HEK293T (cell line): ENCODE measurements at regions not wholly inside any gene's neighbourhood (a gene's known extent, or its start where the extent isn't known, plus 50 kb on each side); places are given as distances from the start of the nearest gene placed in this dataset.

Source experiments
- CTCF ChIA-PET: fragments of 350-600 bp; formaldehyde crosslinking; extraction: SDS; loops from one replicate; lab custom pipeline; 2021; ENCODE audit warnings: antibody characterized with exemption, inconsistent platforms; lab: Yijun Ruan, JAX
- POLR2A ChIA-PET: fragments of 350-600 bp; formaldehyde crosslinking; extraction: SDS; loops from one replicate; lab custom pipeline; 2020; ENCODE audit warnings: antibody characterized with exemption, inconsistent platforms; lab: Yijun Ruan, JAX
- DNase-seq: peaks from one replicate; pipeline ENCODE4 v3.0.0; 2012; ENCODE audit warnings: mixed read lengths; ENCODE audit errors: extremely low spot score
- ARNT ChIP-seq: fragments of 450-650 bp; IDR thresholded peaks from 2 replicates; pipeline ENCODE4 v1.6.1; 2017; ENCODE audit warnings: mild to moderate bottlenecking
- BHLHE40 ChIP-seq: fragments of 450-650 bp; IDR thresholded peaks from 2 replicates; pipeline ENCODE4 v1.6.1; 2016; ENCODE audit warnings: mild to moderate bottlenecking, moderate library complexity, borderline replicate concordance
- CTBP1 ChIP-seq: fragments of 450-650 bp; IDR thresholded peaks from 2 replicates; pipeline ENCODE4 v1.6.1; 2016; ENCODE audit warnings: borderline replicate concordance
- ELF4 ChIP-seq: fragments of 450-650 bp; IDR thresholded peaks from 2 replicates; pipeline ENCODE4 v1.6.1; 2017; ENCODE audit warnings: antibody characterized with exemption
- FOXA1 ChIP-seq: fragments of 450-650 bp; IDR thresholded peaks from 2 replicates; pipeline ENCODE4 v1.6.1; 2016; ENCODE audit warnings: mild to moderate bottlenecking
- FOXK2 ChIP-seq: fragments of 450-650 bp; IDR thresholded peaks from 2 replicates; pipeline ENCODE4 v1.6.1; 2016; ENCODE audit warnings: mild to moderate bottlenecking
- FOXM1 ChIP-seq: fragments of 450-650 bp; IDR thresholded peaks from 2 replicates; pipeline ENCODE4 v1.6.1; 2017; ENCODE audit warnings: mild to moderate bottlenecking, borderline replicate concordance
- HDGF ChIP-seq: fragments of 450-650 bp; IDR thresholded peaks from 2 replicates; pipeline ENCODE4 v1.6.1; 2017; ENCODE audit warnings: antibody characterized with exemption, borderline replicate concordance
- L3MBTL2 ChIP-seq: fragments of 450-650 bp; conservative IDR thresholded peaks from 2 replicates; pipeline ENCODE4 v1.6.1; 2016; ENCODE audit warnings: mild to moderate bottlenecking
- LEF1 ChIP-seq: fragments of 450-650 bp; IDR thresholded peaks from 2 replicates; pipeline ENCODE4 v1.6.1; 2017; ENCODE audit warnings: mild to moderate bottlenecking, borderline replicate concordance
- NFRKB ChIP-seq: fragments of 450-650 bp; IDR thresholded peaks from 2 replicates; pipeline ENCODE4 v1.6.1; 2016; ENCODE audit warnings: mild to moderate bottlenecking, moderate library complexity
- SP1 ChIP-seq: fragments of 450-650 bp; IDR thresholded peaks from 2 replicates; pipeline ENCODE4 v1.6.1; 2017
- SUZ12 ChIP-seq: fragments of 450-650 bp; IDR thresholded peaks from 2 replicates; pipeline ENCODE4 v1.6.1; 2016; ENCODE audit warnings: mild to moderate bottlenecking
- TARDBP ChIP-seq: fragments of 450-650 bp; IDR thresholded peaks from 2 replicates; pipeline ENCODE4 v1.6.1; 2016
- ZNF384 ChIP-seq: fragments of 450-650 bp; IDR thresholded peaks from 2 replicates; pipeline ENCODE4 v1.6.1; 2016
- TF ChIP-seq, protein P1 (sequence below): fragments of 450-650 bp; IDR thresholded peaks from 2 replicates; pipeline ENCODE4 v1.6.1; 2016

DNA sequence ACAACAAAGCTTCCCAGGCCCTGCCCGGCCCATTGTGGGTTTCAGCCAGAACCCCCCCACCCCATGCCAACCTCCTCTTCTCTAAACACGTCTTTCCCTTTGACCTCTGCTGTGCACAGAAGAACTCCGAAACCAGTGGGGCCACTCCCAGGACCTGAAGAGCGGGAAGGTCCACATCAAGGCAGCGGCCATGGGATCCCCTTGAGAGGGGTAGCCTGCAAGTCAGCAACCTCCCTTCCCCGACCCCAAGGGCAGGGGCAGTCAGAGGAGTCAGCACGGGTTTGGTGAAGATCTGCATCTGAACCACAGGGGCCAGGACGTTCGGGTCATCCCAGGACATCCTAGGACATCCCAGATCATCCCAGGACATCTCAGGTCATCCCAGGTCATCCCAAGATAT lies 379.9 kb upstream of the IRX4 start:
- TF ChIP-seq FOXA1 (no peak), ZNF384 (no peak), LEF1 (no peak), TARDBP (no peak), FOXK2 (no peak), NFRKB (no peak), L3MBTL2 (no peak), FOXM1 (no peak), BHLHE40 (no peak), SP1 (no peak), HDGF (no peak), CTBP1 (no peak), SUZ12 (no peak), ELF4 (no peak), ARNT (no peak)
- TF ChIP-seq, protein P1, sequence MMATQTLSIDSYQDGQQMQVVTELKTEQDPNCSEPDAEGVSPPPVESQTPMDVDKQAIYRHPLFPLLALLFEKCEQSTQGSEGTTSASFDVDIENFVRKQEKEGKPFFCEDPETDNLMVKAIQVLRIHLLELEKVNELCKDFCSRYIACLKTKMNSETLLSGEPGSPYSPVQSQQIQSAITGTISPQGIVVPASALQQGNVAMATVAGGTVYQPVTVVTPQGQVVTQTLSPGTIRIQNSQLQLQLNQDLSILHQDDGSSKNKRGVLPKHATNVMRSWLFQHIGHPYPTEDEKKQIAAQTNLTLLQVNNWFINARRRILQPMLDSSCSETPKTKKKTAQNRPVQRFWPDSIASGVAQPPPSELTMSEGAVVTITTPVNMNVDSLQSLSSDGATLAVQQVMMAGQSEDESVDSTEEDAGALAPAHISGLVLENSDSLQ, result no peak
- ChIA-PET CTCF (no interaction called here), POLR2A (no interaction called here)

DNA sequence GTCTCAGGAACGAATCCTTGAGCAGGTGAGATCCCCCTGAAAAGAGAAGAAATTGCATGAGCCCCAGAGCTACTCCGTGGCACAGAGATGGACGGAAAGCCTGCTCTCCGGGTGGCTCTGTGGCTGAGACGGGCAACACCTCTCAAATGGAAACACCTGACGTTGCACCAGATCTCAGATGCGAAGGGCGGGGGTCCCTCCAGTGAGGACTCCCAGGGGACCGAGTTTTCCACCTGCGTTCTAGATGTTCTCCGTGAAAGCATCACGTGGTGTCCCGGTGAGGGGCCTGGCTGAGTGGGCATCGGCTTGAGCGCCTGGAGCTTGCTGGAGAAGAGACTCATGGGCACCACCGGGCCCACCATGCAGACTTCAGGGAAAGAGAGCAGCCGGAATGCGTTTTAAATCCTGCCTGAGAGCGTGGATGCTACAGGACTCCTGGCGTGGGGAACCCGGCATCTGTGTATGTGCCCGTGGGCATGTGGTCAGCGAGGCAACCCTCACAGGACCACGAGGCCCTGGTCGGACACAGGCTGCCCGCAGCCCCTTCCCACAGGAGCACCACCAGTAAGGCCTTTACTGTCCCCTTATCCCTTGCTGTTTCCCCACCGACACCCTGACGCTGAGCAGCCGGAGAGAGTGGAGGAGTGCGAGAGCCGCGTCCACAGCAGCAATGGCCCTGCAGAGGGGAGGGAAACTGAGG lies 378.4 kb upstream of the IRX4 start:
- DNase-seq, result no peak
- ChIA-PET POLR2A (no interaction called here), CTCF (no interaction called here)
- TF ChIP-seq FOXM1, result no peak

More for the DNA sequence above, 379.9 kb upstream of the IRX4 start:
- DNase-seq, result no peak

DNA sequence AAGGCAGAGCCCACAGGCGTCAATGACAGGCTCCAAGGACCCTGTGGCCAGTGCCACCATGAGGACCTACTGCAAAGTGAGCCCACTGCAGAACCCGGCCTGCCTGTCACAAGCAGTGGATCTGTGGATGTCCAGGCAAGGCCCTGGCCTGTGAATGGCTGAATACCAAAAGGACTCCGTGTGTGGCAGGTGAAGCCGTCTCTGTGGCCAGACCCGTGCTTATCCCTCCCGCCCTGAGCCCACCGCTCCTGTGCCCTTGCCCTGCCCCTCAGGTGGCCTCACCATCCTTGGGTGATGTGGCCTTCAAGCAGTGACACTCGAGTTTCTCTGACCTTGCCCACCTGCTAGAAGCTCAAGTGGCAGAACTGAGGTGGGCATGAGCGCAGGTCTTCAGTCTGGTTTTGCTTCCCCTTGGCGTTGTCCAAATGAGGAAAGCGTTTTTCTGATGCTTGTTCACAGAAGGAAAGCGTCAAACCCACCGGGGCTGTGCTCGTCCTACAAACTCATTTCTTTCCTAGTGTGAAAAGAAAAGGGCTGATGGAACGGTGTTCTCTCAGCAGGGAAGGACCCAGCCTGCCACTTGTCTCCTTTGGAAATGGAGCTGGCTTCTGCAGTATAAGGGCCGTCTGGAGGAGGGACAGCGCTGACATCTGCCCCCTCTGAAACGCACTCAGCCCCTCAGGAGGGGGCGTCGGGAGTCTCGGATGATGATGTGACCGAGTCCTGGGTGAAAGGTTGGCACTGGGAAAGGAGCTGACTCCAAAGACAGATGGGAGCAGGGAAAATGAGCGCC lies 377.7 kb upstream of the IRX4 start:
- TF ChIP-seq ARNT, result no peak
- no peak for TF ChIP-seq ZNF384
- TF ChIP-seq SUZ12, result no peak
- TF ChIP-seq FOXK2, result no peak
- TF ChIP-seq ELF4, result no peak
- TF ChIP-seq FOXM1, result no peak
- TF ChIP-seq FOXA1, result no peak
- no peak for TF ChIP-seq NFRKB
- no peak for TF ChIP-seq BHLHE40
- TF ChIP-seq, protein P1, result no peak
- TF ChIP-seq LEF1, result no peak
- TF ChIP-seq SP1, result no peak
- TF ChIP-seq CTBP1, result no peak

DNA sequence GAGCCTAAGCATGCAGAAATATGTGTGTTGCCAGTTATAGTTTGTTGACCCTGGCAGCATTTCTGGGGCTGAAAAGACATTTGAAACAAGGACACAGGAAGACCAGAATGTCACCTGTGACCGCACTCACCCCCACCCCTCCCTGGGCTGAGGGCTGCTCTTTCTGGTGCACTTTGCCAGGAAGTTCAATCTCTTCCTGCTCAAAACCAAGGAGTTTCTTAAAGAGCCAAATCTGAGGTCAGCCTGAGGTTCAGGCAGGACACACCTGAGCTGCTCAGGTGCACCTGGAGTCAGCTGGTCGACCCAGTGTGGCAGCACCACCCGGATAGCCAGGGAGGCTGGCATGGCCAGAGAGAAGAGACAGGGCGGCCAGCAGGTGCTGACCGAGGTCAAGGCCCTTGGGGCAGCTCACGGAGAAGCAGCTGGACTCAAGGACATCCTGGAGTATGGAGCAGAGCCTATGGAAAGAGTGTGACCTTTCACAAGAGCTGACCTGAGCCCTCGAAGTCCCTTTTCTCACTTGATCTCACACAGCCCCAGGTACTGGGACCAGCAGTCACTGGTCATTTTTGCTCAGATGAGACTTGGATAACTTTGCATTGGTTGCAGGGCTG lies 376.9 kb upstream of the IRX4 start:
- CTCF ChIA-PET, result no interaction called here
- no peak for TF ChIP-seq FOXM1
- no peak for TF ChIP-seq ARNT
- no peak for TF ChIP-seq L3MBTL2
- TF ChIP-seq CTBP1, result no peak
- TF ChIP-seq BHLHE40, result no peak
- TF ChIP-seq ZNF384, result no peak
- no peak for TF ChIP-seq FOXA1
- no peak for TF ChIP-seq ELF4
- no peak for TF ChIP-seq SP1
- no peak for TF ChIP-seq TARDBP
- TF ChIP-seq LEF1, result no peak
- TF ChIP-seq HDGF, result no peak
- TF ChIP-seq SUZ12, result no peak
- TF ChIP-seq, protein P1, result no peak
- no peak for DNase-seq
- POLR2A ChIA-PET, result interaction anchor here (0.6 kb wide), 1 partner anchor 8 kb away, joined by 3 read pairs; no protein-coding TSS in a partner anchor

More for the DNA sequence above, 377.7 kb upstream of the IRX4 start:
- DNase-seq, result no peak
- POLR2A ChIA-PET, result no interaction called here
- CTCF ChIA-PET, result no interaction called here

DNA sequence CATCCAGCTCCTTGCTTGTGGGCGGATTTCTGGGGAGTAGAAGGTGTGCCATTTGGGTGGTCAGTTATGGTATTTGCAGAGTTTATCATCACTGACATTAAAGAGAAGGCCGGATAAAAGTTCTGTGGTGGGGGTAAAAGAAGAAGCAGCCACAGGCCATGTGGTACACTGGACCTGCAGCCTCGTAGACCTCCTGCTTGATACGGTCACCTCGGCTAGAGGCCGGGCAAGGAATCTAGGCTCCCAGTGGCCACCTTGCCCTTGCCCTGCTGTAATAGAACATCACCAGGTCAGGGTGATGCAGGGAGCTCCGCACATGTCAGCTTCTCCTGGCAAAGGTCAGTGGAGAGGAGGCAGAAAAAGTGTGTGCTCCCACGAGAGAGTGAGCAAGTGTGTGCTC lies 376.1 kb upstream of the IRX4 start:
- DNase-seq, result no peak
- TF ChIP-seq BHLHE40 (no peak), L3MBTL2 (no peak), FOXA1 (no peak), FOXM1 (no peak), ZNF384 (no peak), ARNT (no peak), SUZ12 (no peak), SP1 (no peak), HDGF (no peak), ELF4 (no peak), TARDBP (no peak), LEF1 (no peak)
- ChIA-PET CTCF (no interaction called here), POLR2A (no interaction called here)
